Sigmoid colon (tissue), 6 donors: ENCODE measurements at regions not wholly inside any gene's neighbourhood (a gene's known extent, or its start where the extent isn't known, plus 50 kb on each side); places are given as distances from the start of the nearest gene placed in this dataset.

Experiments
- DNase-seq: peaks from one replicate; pipeline ENCODE4 v3.0.0-alpha.2; 2019
- H3K27ac ChIP-seq, 4 donors: fragments of 200-600 bp; sonication (generic); one replicate each; pipeline ENCODE4 v1.5.1; 2016 to 2019; ENCODE audit warnings: mild to moderate bottlenecking in 1 of 4
- H3K27me3 ChIP-seq, 3 donors: fragments of 200-600 bp; sonication (generic); one replicate each; pipeline ENCODE4 v1.5.1; 2019; ENCODE audit warnings: mild to moderate bottlenecking in 1 of 3
- H3K36me3 ChIP-seq, 4 donors: fragments of 200-600 bp; sonication (generic); one replicate each; pipeline ENCODE4 v1.5.1; 2016 to 2019
- H3K4me1 ChIP-seq, 4 donors: fragments of 200-600 bp; sonication (generic); one replicate each; pipeline ENCODE4 v1.5.1; 2017 to 2019
- H3K4me3 ChIP-seq, 4 donors: fragments of 200-600 bp; sonication (generic); one replicate each; pipeline ENCODE4 v1.5.1; 2017 to 2019; ENCODE audit warnings: mild to moderate bottlenecking in 2 of 4, moderate library complexity in 1 of 4
- H3K9me3 ChIP-seq, 4 donors: fragments of 200-600 bp in 3 of 4; sonication (generic) in 3 of 4; one replicate each; pipeline versions ENCODE4 v1.5.1 to v1.6.1; 2013 to 2019
- EP300 ChIP-seq, 4 donors: sonication (generic); formaldehyde crosslinking; IDR thresholded peaks; one replicate each; pipeline ENCODE4 v1.6.1; 2017; ENCODE audit warnings: antibody characterized with exemption in 4 of 4
- POLR2A ChIP-seq, 2 donors: fragments of 450-650 bp; IDR thresholded peaks; one replicate each; pipeline ENCODE4 v1.6.1; 2016; ENCODE audit warnings: antibody characterized with exemption in 2 of 2, mild to moderate bottlenecking in 2 of 2, moderate library complexity in 2 of 2
- POLR2AphosphoS5 ChIP-seq, 4 donors: sonication (generic); formaldehyde crosslinking; IDR thresholded peaks; one replicate each; pipeline ENCODE4 v1.6.1; 2017; ENCODE audit warnings: antibody characterized with exemption in 4 of 4
- WGBS, 2 donors: extraction: QIAGEN DNeasy Blood & Tissue Kit; methylation state at CpG; one replicate each; pipeline ENCODE4 v1.1.7; 2013; 5-methylcytosine and 5-hydroxymethylcytosine counted together
- intact Hi-C: fragments of 100-400 bp; cut with DNase I; formaldehyde crosslinking; loops from one replicate; pipeline ENCODE4 v1.15.1; 2023
- TF ChIP-seq, protein P1 (sequence below), 4 experiments: fragments of 450-650 bp in 3 of 4; fragments of 200-600 bp in 1 of 4; IDR thresholded peaks; one replicate each; pipeline ENCODE4 v1.5.1; 2016 to 2019; ENCODE audit warnings: antibody characterized with exemption in 4 of 4, mild to moderate bottlenecking in 3 of 4, moderate library complexity in 2 of 4
- donor health status: healthy with polysubstance abuse.
- donor health status: healthy.

DNA sequence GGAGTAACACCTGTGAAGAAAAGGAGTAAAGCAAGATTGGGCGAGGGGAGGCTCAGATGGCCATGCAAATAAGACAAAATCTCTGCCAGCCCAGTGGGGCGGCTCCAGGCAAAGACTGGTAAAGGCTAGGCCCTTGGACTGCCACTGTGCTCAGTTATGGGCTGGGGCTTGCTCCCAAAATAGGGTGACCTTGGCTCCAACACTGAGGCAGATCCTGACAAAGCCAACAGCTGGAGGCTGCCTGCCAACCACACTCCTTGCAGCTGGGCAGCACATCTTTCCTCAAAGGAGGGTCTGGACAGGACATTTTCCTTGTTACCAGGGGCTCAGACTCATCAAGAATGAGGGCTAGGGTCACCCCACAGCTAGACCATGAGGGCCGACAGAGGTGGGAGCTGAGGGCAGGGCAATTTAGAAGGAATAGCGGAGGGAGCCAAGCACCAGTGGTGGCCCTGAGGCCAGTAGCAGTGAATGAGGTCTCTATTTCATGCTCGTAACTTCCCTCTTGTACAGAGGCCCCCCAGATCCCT, 86.1 kb downstream of the CHRD start:
- no peaks in the 10 kb centered on the region for H3K36me3 ChIP-seq
- no peaks in the 10 kb centered on the region for H3K9me3 ChIP-seq
- H3K4me1 ChIP-seq: no peaks in the 10 kb centered on the region
- peaks cover 0 to 24% (median 0%) of the 10 kb centered on the region in 3 donors for H3K27me3 ChIP-seq
- no peak overlapping the region for H3K4me3 ChIP-seq
- WGBS, 2 donors: 82 to 89% methylated on average over 5 of the region's 5 CpGs
- no peak overlapping the region for H3K27ac ChIP-seq
- TF ChIP-seq POLR2AphosphoS5 (IDR thresholded peaks at IDR 0.05) (no peak), POLR2A (IDR thresholded peaks at IDR 0.05) (no peak), EP300 (IDR thresholded peaks at IDR 0.05) (no peak)
- TF ChIP-seq, protein P1, sequence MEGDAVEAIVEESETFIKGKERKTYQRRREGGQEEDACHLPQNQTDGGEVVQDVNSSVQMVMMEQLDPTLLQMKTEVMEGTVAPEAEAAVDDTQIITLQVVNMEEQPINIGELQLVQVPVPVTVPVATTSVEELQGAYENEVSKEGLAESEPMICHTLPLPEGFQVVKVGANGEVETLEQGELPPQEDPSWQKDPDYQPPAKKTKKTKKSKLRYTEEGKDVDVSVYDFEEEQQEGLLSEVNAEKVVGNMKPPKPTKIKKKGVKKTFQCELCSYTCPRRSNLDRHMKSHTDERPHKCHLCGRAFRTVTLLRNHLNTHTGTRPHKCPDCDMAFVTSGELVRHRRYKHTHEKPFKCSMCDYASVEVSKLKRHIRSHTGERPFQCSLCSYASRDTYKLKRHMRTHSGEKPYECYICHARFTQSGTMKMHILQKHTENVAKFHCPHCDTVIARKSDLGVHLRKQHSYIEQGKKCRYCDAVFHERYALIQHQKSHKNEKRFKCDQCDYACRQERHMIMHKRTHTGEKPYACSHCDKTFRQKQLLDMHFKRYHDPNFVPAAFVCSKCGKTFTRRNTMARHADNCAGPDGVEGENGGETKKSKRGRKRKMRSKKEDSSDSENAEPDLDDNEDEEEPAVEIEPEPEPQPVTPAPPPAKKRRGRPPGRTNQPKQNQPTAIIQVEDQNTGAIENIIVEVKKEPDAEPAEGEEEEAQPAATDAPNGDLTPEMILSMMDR (IDR thresholded peaks at IDR 0.05): no peak
- DNase-seq: no peak
- intact Hi-C loops: no loop called here

DNA sequence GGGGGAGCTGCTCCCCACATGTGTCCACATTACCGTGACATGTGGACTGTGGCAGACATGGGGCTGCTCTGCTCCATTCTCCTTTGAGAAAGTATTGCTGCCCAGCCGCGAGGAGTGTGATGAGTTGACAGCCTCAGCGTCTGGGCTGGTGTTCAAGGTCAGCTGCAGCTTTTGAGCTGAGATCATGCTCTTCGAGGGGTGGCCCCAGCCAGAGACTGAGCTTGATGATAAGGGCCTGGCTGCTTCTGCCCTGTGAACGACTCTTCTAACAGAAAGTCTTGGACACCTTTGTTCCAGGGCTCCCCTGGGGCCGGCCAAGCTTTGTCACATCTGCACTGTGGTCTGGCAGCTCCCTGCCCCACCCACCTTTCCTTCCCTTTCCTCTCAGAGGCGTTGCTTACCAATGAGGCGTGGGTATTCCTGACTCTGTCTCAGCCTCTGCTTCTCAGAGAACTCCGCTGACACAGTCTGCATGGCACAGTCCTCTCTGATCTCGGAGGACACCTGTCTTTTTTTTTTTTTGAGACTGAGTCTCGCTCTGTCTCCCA, 86.6 kb downstream of the CHRD start:
- Histone ChIP-seq H3K4me3 (no peak overlapping the region), H3K36me3 (no peaks in the 10 kb centered on the region), H3K27me3 (peaks cover 0 to 27% (median 0%) of the 10 kb centered on the region in 3 donors), H3K4me1 (no peaks in the 10 kb centered on the region), H3K9me3 (no peaks in the 10 kb centered on the region), H3K27ac (no peak overlapping the region)
- 8 to 16% methylated on average over 12 of the region's 12 CpGs for WGBS, 2 donors
- no peak for DNase-seq
- intact Hi-C loops: no loop called here
- TF ChIP-seq EP300 (IDR thresholded peaks at IDR 0.05): no peak
- TF ChIP-seq POLR2A (IDR thresholded peaks at IDR 0.05): no peak
- no peak for TF ChIP-seq POLR2AphosphoS5 (IDR thresholded peaks at IDR 0.05)
- TF ChIP-seq, protein P1 (IDR thresholded peaks at IDR 0.05): no peak

DNA sequence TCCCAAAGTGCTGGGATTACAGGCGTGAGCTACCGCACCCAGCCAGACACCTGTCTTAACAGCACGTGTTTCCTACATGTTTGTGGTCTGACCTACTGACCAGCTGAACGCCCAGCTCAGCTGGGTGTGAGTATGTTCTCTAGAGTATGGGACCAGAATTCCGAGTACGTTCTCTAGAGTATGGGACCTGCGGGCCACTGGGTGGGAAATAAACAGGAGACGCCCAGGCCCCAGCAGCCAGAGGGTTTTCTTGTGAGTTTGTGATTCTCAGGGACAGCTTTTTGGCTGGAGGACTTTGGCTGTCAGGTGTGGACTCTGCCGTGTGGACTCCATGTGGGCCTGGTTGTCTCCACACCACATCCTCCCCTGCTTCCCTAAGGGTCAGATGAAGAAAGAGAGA, 87.3 kb downstream of the CHRD start:
- Histone ChIP-seq H3K4me1 (no peaks in the 10 kb centered on the region), H3K27me3 (peaks cover 0 to 29% (median 0%) of the 10 kb centered on the region in 3 donors), H3K27ac (no peak overlapping the region), H3K36me3 (no peaks in the 10 kb centered on the region), H3K9me3 (no peaks in the 10 kb centered on the region), H3K4me3 (no peak overlapping the region)
- intact Hi-C loops: no loop called here
- no peak for TF ChIP-seq POLR2A (IDR thresholded peaks at IDR 0.05)
- TF ChIP-seq, protein P1 (IDR thresholded peaks at IDR 0.05): no peak
- TF ChIP-seq EP300 (IDR thresholded peaks at IDR 0.05): no peak
- TF ChIP-seq POLR2AphosphoS5 (IDR thresholded peaks at IDR 0.05): no peak
- DNase-seq: no peak
- WGBS, 2 donors: 55 to 75% methylated on average over 9 of the region's 9 CpGs

DNA sequence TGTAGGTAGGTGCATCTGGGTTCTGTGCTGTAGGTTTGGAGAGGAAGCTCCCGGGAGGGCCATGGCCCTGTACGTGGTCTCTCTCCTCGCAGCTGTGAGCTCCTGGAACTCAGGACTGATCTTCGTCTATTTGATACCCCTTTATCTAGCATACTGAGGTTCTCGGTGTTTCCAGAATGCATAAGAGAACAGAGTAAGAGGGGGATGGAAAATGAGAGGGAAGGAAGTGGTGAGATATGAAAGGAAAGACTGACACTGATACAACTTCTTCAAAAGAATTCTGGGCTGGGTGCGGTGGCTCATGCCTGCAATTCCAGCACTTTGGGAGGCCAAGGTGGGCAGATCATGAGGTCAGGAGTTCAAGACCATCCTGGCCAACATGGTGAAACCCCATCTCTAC, 90.7 kb downstream of the CHRD start:
- DNase-seq: no peak
- intact Hi-C loops: no loop called here
- peaks cover 0 to 36% (median 0%) of the 10 kb centered on the region in 3 donors for H3K27me3 ChIP-seq

More for the DNA sequence above, 90.7 kb downstream of the CHRD start:
- peaks cover 0 to 2% (median 0%) of the 10 kb centered on the region in 4 donors for H3K9me3 ChIP-seq
- no peak overlapping the region for H3K27ac ChIP-seq
- 54 to 82% methylated on average over 6 of the region's 6 CpGs for WGBS, 2 donors
- TF ChIP-seq POLR2A (IDR thresholded peaks at IDR 0.05) (no peak), EP300 (IDR thresholded peaks at IDR 0.05) (no peak), POLR2AphosphoS5 (IDR thresholded peaks at IDR 0.05) (no peak)
- TF ChIP-seq, protein P1 (IDR thresholded peaks at IDR 0.05): no peak
- no peak overlapping the region for H3K4me3 ChIP-seq
- no peaks in the 10 kb centered on the region for H3K36me3 ChIP-seq
- H3K4me1 ChIP-seq: no peaks in the 10 kb centered on the region
